DMS53 treated with DMSO at 0.1 percent for 48 hours (cell line): ENCODE measurements at regions not wholly inside any gene's neighbourhood (a gene's known extent, or its start where the extent isn't known, plus 50 kb on each side); places are given as distances from the start of the nearest gene placed in this dataset.
"Not testable (repeated sequence)": the region's sequence is repeated elsewhere in the genome, so short reads cannot be mapped to it uniquely, and the experiment has no call there.

Source experiments
- DNase-seq: peaks from one replicate; lab custom pipeline; 2025; ENCODE audit not compliant: unreplicated experiment; lab: John Stamatoyannopoulos, UW

- no peak for DNase-seq
Observed at GRCh38 chr2:128504246-128505149, 185.8 kb upstream of the HS6ST1 start.

- no peak for DNase-seq
Observed at GRCh38 chr2:128505150-128505490, 186.5 kb upstream of the HS6ST1 start.

DNA sequence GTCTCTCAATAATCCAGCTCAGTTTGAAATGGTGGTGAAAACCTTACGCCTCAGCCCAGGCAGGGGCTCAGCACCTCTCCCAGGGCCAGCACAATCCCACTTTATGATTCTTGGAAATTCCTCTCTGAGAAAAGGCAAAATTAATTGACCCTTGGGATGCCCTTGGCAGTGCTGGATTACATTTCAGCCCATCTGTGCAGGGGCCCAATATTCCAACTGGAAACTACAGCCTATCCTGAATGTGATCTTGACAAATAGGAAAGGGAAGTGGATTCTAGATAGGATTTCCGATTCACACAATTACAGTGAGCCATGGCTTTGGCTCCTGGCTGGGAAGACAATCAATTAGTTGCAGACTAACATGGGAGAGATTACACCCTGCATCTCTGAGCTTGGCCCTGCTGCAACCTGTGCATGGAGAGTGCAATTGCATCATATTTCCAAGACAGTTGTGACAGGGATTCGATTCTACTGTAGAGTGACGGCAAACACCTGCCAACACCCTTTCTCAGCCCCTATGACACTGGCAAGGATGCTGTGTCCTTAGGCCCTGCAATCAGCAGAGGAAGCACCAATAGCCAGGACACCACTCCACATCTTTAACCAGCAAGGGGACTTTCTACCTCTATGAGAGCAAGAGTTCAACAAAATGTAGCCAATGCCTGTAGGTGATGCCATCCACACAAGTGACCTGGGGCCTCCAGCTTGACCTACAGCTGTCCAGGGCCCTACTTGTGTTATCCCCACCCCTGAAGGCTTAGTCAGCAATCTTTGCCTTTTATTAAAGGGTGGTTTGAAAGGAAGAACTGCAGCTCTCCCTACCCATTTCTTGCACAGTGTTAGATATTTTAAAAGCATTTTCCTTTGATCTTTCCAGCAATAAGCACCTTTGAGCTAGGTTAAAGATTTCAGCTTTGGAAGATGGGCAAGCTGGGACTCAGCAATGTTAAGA is 187.2 kb upstream of the HS6ST1 start:
- no peak for DNase-seq

- no peak for DNase-seq
Observed at GRCh38 chr2:128506534-128506933, 187.9 kb upstream of the HS6ST1 start.

DNA sequence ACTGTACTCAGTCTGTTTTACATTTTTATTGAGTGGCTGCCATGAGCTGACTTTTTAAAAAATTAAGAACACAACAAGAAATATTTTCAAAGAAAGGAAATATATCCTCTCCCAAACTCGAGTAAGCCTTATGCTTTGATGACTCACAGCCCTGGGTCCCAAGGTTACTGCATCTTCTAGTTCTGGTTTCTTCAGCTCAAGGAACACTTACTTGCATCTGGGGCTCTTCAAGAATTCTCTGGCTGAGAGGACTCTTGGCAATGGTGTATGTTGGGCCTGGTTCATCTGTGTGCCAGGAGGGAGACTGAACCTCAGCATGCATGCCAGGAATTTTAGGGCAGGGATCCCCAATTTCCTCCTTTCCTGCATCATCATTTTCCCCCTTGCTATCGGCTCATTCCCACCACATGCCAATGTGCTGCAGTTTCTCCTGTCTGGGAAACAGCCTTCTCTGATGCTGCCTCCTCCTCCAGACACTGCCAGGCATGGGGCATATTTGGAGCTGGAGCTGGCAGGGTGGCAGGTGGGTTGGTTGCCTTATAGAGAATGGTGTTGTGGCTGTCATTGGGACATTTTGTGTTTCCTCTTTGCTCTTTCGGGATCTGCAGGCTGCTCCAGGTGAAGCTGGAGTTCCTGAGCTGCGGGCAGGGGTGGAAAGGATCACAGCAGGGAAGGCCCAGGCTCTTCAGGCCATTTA is 192.2 kb upstream of the HS6ST1 start:
- no peak for DNase-seq

GRCh38 chr2:128511731-128512378 is 193.2 kb upstream of the HS6ST1 start:
- no peak for DNase-seq

- no peak for DNase-seq
Observed at GRCh38 chr2:128512379-128513115, 193.9 kb upstream of the HS6ST1 start.

DNA sequence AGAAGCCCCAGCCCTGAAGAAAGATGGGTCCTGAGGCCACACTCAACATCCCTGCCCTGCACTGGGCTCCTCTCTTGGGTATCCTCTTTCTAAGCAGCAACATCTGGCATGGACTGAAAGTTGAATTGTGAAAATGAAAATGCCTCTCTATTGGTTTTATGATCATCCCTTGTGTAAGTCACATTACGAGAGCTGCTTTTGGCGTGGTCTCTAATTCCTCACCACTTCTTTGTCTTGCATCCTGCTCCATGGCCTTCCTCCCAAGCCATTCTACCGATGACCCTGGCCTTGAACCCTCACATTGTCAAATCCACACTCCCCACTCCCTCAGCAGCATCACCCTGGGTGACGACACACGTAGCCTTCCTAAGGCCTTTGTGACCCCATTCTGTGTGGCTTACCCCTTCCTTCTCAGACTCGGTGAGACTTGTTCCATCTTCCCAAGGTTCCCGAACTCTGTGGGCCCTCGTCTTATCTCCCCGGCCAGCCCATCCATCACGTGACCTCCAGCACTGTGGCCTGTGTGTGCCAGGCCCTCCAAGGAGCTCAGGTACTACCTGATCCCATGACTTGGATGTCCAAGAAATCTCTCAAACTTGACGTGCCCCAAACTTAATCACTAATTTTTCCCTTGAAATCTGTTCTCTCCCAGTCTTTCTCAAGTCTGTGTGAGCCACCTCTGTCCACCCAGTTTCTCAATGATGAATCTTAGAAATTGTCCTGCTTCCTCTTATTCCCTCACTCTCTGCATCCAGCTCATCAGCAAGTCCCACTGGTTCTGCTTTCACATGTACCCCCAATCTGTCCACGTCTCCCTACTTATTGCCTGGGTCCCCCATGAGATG is 194.7 kb upstream of the HS6ST1 start:
- DNase-seq: no peak

GRCh38 chr2:128513961-128514283 is 195.3 kb upstream of the HS6ST1 start:
- no peak for DNase-seq

DNA sequence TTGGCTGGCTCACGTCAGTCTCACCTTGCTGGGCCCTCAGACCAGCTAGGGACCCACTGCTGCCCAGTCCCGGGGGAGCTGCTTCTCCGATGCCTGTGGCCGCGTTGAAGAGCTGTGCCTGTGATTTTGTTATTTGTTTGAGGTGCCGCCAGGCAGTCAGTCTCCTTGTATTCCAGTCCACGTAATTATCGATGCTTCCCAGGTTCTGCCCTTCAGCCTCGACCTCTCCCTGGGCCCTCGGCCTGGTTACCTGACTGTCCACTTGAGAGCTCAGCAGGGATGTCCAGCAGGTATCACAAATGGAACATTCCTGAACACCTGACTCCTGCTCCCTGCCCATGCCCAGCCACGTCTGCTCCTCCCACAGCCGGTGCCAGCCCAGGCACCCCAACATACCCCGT is 195.9 kb upstream of the HS6ST1 start:
- no peak for DNase-seq

DNA sequence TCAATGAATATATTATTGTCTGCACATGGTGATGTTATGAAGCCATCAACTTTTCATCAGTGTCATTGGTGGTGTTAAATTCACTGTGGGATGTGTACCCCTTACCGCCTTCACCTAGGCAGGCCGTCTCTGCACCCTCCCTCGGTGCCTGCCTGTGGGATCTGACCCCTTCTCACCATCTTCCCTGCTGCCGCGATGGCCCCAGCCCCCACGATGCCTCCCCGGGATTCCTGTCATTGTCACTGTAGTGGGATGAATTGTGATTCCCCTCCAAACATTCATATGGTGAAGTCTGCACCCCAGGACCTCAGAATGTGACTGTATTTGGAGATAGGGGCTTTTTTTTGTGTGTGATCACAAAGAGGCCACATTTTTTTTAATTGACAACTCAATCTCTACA is 198.3 kb upstream of the HS6ST1 start:
- no peak for DNase-seq

DNA sequence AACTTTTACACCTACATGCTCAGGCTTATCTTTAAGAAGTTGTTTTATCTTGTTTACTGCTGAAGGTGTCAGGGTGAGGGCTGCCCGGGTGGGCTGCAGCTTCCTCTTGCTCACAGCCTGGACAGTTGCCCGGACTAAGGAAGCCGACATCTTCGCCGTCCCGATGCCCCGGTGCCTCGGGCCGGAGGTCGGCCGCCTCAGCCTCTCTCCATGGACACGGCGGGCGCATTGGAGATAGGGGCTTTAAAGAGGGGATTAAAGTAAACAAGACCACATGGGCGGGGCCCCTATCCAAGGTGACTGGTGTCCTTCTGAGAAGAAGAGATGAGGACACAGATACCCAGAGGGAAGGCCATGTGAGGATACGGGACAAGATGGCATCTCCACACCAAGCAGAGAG is 200.4 kb upstream of the HS6ST1 start:
- not testable (repeated sequence) for DNase-seq

DNA sequence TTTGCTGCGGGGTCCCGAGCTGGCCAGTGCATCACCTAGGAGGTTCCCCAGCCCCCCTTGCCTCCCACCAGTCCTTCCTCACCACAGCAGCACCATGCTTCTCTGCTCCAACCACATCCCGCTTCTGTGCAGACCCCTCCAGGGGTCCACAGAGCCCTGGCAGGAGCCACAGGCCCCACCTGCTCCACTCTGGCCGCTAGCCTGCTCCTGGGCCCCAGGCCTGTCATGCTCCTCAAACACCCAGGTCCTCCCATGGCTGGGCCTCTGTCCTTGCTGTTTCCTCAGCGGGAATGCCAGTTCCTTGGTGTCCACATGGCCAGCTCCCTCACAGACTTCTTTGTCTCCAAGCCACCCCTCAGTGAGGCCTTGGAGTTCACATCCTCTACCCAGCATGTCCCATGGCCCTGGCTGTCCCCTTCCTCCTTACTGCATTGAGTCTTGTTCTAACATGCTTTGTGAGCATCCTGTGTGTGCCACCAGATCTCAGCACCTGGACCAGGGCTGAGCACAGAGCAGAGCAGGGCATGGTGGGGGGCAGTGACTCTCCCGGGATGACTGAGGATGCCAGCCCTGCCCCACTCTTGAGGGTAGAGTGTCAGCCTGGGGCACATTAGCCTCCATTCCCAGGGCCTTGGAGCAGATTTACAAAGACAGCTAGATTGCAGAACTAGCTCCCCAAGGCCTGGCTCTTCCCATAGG is 201.0 kb upstream of the HS6ST1 start:
- no peak for DNase-seq

DNA sequence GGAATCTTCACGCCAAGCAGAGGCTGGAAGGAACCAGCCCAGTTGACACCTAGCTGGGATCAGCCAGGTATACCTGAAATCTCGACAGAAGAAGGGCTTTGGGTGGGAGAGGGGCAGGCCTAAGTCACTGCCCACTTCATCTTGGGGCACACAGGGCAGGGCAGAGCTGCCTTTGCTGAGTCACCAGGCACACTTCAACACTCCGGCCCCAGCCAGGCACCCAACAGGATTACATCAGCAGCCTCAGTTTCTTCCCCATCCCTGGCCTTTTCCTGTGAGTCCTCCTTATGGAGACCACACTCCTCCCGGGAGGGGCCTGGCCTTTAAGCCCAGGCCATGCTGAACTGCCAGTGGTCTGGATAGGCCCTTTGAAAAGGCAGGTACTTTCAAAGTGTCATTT is 201.7 kb upstream of the HS6ST1 start:
- no peak for DNase-seq

- DNase-seq: no peak
Observed at GRCh38 chr2:128520791-128521190, 202.1 kb upstream of the HS6ST1 start.

DNA sequence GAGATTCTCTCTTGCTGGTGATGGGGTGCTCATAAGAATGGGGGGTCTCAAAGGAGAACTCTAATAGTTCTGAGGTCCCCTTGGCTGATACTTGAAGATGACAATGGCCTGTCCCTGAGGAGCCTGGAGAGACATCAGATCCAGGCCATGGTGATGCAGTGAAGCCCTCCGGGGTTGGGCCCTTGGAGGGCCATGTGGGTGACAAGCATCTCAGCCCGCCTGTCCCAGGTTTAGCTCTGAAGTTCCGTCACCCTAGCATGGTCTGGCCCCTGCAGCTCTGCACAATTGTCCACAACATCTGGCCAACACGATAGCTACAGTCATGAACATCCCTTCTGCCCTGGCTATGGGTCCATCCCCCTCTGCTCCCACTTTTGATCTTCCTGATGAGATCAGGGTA is 202.8 kb upstream of the HS6ST1 start:
- no peak for DNase-seq

DNA sequence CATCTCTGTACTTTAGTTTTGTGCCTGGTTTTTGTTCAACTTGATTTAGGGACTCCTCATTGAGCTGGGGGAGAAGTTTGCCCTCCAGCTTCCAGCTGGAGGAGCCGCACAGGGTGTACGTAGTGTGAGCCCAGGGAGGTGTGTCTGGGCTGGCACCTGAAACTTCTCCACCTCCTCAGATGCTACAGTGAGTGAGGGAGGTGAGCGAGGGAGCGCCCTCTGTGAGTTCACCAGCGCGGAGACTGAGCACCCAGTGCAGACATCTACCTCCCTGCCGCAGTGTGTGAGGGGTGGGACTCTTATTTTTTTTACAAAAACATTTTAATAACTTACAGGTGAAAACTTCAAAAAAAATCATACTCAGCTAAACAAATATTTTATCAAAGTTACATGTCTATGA is 204.2 kb upstream of the HS6ST1 start:
- no peak for DNase-seq

DNA sequence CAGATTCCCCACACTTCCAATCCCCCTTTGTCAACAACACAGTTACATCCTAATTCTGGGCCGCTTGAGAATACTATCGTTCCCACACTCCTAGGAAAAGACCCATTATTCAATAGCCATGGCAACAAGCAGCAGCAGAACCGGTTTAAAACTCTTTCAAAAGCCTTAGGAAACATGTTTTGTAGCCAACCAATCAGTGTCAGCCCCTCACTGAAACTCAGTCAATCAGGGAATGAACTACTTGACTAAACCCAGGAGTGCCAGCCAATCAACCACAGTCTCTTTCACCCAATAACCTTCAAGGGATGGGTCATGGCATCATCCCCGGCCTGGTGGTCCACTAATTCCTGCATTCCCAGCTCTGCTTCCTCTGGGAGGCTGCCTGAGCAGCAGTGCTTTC is 204.8 kb upstream of the HS6ST1 start:
- no peak for DNase-seq

GRCh38 chr2:128524183-128524582 is 205.5 kb upstream of the HS6ST1 start:
- no peak for DNase-seq
